ENCODE measurements at regions not wholly inside any gene's neighbourhood (a gene's known extent, or its start where the extent isn't known, plus 50 kb on each side); places are given as distances from the start of the nearest gene placed in this dataset.
"Not testable (repeated sequence)": the region's sequence is repeated elsewhere in the genome, so short reads cannot be mapped to it uniquely, and the experiment has no call there.

GRCh38 chr13:44826591-44827350 is 162.5 kb downstream of the NUFIP1 start:
- H3K4me3 Mint-ChIP-seq: no peak overlapping the region
- no peaks in the 10 kb centered on the region for H3K4me1 Mint-ChIP-seq
- no peaks in the 10 kb centered on the region for H3K9me3 Mint-ChIP-seq
- no peak overlapping the region for H3K27ac Mint-ChIP-seq
- H3K36me3 Mint-ChIP-seq: no peaks in the 10 kb centered on the region
- no peaks in the 10 kb centered on the region for H3K27me3 Mint-ChIP-seq

GRCh38 chr13:44825953-44826352 is 163.3 kb downstream of the NUFIP1 start:
- Mint-ChIP-seq H3K27me3 (no peaks in the 10 kb centered on the region), H3K36me3 (no peaks in the 10 kb centered on the region), H3K27ac (no peak overlapping the region), H3K4me3 (no peak overlapping the region), H3K4me1 (no peaks in the 10 kb centered on the region), H3K9me3 (no peaks in the 10 kb centered on the region)

GRCh38 chr13:44823555-44823954 is 165.7 kb downstream of the NUFIP1 start:
- not testable (repeated sequence) for H3K27me3 Mint-ChIP-seq, H3K4me3 Mint-ChIP-seq, H3K27ac Mint-ChIP-seq, H3K36me3 Mint-ChIP-seq, H3K9me3 Mint-ChIP-seq
- peaks cover 11% of the 10 kb centered on the region for H3K4me1 Mint-ChIP-seq

GRCh38 chr13:44822291-44822690 is 167.0 kb downstream of the NUFIP1 start:
- H3K36me3 Mint-ChIP-seq: no peaks in the 10 kb centered on the region
- H3K9me3 Mint-ChIP-seq: peaks cover 5% of the 10 kb centered on the region
- H3K27ac Mint-ChIP-seq: no peak overlapping the region
- peaks cover 11% of the 10 kb centered on the region for H3K4me1 Mint-ChIP-seq
- peaks cover 2% of the 10 kb centered on the region for H3K27me3 Mint-ChIP-seq
- H3K4me3 Mint-ChIP-seq: no peak overlapping the region

GRCh38 chr13:44819772-44820171 is 169.5 kb downstream of the NUFIP1 start:
- peaks cover 11% of the 10 kb centered on the region for H3K4me1 Mint-ChIP-seq
- H3K4me3 Mint-ChIP-seq: no peak overlapping the region
- peaks cover 2% of the 10 kb centered on the region for H3K27me3 Mint-ChIP-seq
- no peaks in the 10 kb centered on the region for H3K36me3 Mint-ChIP-seq
- H3K27ac Mint-ChIP-seq: peak overlapping the region; percentile 81
- H3K9me3 Mint-ChIP-seq: peaks cover 5% of the 10 kb centered on the region

GRCh38 chr13:44819245-44819644 is 170.0 kb downstream of the NUFIP1 start:
- Mint-ChIP-seq H3K27me3 (peaks cover 2% of the 10 kb centered on the region), H3K9me3 (peaks cover 5% of the 10 kb centered on the region), H3K27ac (peak overlapping the region; percentile 81), H3K4me3 (no peak overlapping the region), H3K36me3 (no peaks in the 10 kb centered on the region), H3K4me1 (peaks cover 11% of the 10 kb centered on the region)

GRCh38 chr13:44818428-44818827 is 170.8 kb downstream of the NUFIP1 start:
- Mint-ChIP-seq H3K4me1 (peaks cover 11% of the 10 kb centered on the region), H3K9me3 (peaks cover 5% of the 10 kb centered on the region), H3K27me3 (peaks cover 4% of the 10 kb centered on the region), H3K36me3 (no peaks in the 10 kb centered on the region), H3K4me3 (no peak overlapping the region), H3K27ac (peak overlapping the region; percentile 12)

GRCh38 chr13:44818016-44818415 is 171.3 kb downstream of the NUFIP1 start:
- peaks cover 11% of the 10 kb centered on the region for H3K4me1 Mint-ChIP-seq
- peaks cover 4% of the 10 kb centered on the region for H3K27me3 Mint-ChIP-seq
- no peak overlapping the region for H3K27ac Mint-ChIP-seq
- peaks cover 5% of the 10 kb centered on the region for H3K9me3 Mint-ChIP-seq
- H3K36me3 Mint-ChIP-seq: no peaks in the 10 kb centered on the region
- no peak overlapping the region for H3K4me3 Mint-ChIP-seq

- Mint-ChIP-seq H3K27ac (no peak overlapping the region), H3K4me3 (no peak overlapping the region), H3K9me3 (peaks cover 5% of the 10 kb centered on the region), H3K36me3 (no peaks in the 10 kb centered on the region), H3K4me1 (peaks cover 11% of the 10 kb centered on the region), H3K27me3 (peaks cover 4% of the 10 kb centered on the region)
These were observed 172.1 kb downstream of the NUFIP1 start for GRCh38 chr13:44817131-44817671.

- H3K27ac Mint-ChIP-seq: no peak overlapping the region
- no peaks in the 10 kb centered on the region for H3K36me3 Mint-ChIP-seq
- peaks cover 11% of the 10 kb centered on the region for H3K4me1 Mint-ChIP-seq
- peaks cover 5% of the 10 kb centered on the region for H3K9me3 Mint-ChIP-seq
- H3K4me3 Mint-ChIP-seq: no peak overlapping the region
- peaks cover 4% of the 10 kb centered on the region for H3K27me3 Mint-ChIP-seq
These were observed 172.6 kb downstream of the NUFIP1 start for GRCh38 chr13:44816701-44817100.

GRCh38 chr13:44815623-44816022 is 173.6 kb downstream of the NUFIP1 start:
- Mint-ChIP-seq H3K9me3 (peaks cover 5% of the 10 kb centered on the region), H3K4me3 (no peak overlapping the region), H3K27ac (no peak overlapping the region), H3K36me3 (no peaks in the 10 kb centered on the region), H3K4me1 (peaks cover 11% of the 10 kb centered on the region), H3K27me3 (peaks cover 6% of the 10 kb centered on the region)

- Mint-ChIP-seq H3K27me3 (peaks cover 6% of the 10 kb centered on the region), H3K27ac (no peak overlapping the region), H3K4me3 (no peak overlapping the region), H3K9me3 (peaks cover 4% of the 10 kb centered on the region), H3K4me1 (peaks cover 11% of the 10 kb centered on the region), H3K36me3 (no peaks in the 10 kb centered on the region)
These were observed 174.4 kb downstream of the NUFIP1 start for GRCh38 chr13:44814836-44815235.

GRCh38 chr13:44814161-44814560 is 175.1 kb downstream of the NUFIP1 start:
- peaks cover 4% of the 10 kb centered on the region for H3K4me1 Mint-ChIP-seq
- no peaks in the 10 kb centered on the region for H3K9me3 Mint-ChIP-seq
- H3K27ac Mint-ChIP-seq: no peak overlapping the region
- no peak overlapping the region for H3K4me3 Mint-ChIP-seq
- peaks cover 6% of the 10 kb centered on the region for H3K27me3 Mint-ChIP-seq
- no peaks in the 10 kb centered on the region for H3K36me3 Mint-ChIP-seq

- Mint-ChIP-seq H3K4me1 (no peaks in the 10 kb centered on the region), H3K9me3 (no peaks in the 10 kb centered on the region), H3K27ac (no peak overlapping the region), H3K4me3 (no peak overlapping the region), H3K27me3 (peaks cover 6% of the 10 kb centered on the region), H3K36me3 (no peaks in the 10 kb centered on the region)
These were observed 176.5 kb downstream of the NUFIP1 start for GRCh38 chr13:44812818-44813217.

GRCh38 chr13:44810061-44810840 is 179.0 kb downstream of the NUFIP1 start:
- Mint-ChIP-seq H3K4me3 (no peak overlapping the region), H3K27ac (no peak overlapping the region), H3K36me3 (no peaks in the 10 kb centered on the region), H3K9me3 (no peaks in the 10 kb centered on the region), H3K4me1 (no peaks in the 10 kb centered on the region), H3K27me3 (peaks cover 5% of the 10 kb centered on the region)

GRCh38 chr13:44809190-44809589 is 180.1 kb downstream of the NUFIP1 start:
- Mint-ChIP-seq H3K27ac (no peak overlapping the region), H3K4me1 (no peaks in the 10 kb centered on the region), H3K4me3 (no peak overlapping the region), H3K27me3 (peaks cover 5% of the 10 kb centered on the region), H3K9me3 (no peaks in the 10 kb centered on the region), H3K36me3 (peaks cover 1% of the 10 kb centered on the region)
